ENCODE measurements at regions not wholly inside any gene's neighbourhood (a gene's known extent, or its start where the extent isn't known, plus 50 kb on each side); places are given as distances from the start of the nearest gene placed in this dataset.

DNA sequence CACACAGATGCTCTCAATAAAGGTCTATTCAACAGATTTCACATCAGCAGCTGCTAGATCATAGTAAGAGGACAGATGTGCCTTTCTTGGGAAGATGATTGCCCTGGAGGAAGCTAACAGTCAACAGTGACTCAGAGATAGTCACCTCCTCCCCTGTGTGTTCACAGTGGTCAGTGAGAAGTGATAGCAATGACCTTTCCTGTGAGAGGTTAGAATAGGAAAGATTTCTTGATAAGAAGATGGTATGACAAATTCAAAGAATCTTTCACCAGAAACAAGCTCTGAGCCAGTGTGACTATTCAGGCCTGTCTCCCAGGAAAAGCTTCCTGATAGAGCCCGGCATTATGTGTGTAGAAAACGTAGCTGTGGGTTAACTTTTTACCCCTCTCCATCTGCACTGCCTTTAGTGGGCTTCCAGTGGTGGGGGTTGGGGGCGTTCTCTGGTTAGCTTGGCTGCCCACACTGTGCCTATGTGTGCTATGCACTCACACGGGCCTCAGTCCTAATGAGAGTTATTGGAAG lies 66.4 kb upstream of the ARHGAP5 start (continued):
- TF ChIP-seq RCOR1 (IDR thresholded peaks at IDR 0.05; ENCODE audit: borderline replicate concordance in 1 of 2, low read depth in 2 of 2, low read length in 2 of 2), result peak in 1 of 2 experiments; percentile 83; a peak in 2 of 4 replicates
- TF ChIP-seq, protein P1, sequence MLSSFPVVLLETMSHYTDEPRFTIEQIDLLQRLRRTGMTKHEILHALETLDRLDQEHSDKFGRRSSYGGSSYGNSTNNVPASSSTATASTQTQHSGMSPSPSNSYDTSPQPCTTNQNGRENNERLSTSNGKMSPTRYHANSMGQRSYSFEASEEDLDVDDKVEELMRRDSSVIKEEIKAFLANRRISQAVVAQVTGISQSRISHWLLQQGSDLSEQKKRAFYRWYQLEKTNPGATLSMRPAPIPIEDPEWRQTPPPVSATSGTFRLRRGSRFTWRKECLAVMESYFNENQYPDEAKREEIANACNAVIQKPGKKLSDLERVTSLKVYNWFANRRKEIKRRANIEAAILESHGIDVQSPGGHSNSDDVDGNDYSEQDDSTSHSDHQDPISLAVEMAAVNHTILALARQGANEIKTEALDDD (IDR thresholded peaks at IDR 0.05), result peak; percentile 30; the same call in 1 of the 2 replicates
- TF ChIP-seq DPF2 (IDR thresholded peaks at IDR 0.05), result peak; percentile 77; the same call in 1 of the 2 replicates
- no peak for TF ChIP-seq ZFX (CRISPR knock-in tag; IDR thresholded peaks at IDR 0.05)
- TF ChIP-seq, protein P2, sequence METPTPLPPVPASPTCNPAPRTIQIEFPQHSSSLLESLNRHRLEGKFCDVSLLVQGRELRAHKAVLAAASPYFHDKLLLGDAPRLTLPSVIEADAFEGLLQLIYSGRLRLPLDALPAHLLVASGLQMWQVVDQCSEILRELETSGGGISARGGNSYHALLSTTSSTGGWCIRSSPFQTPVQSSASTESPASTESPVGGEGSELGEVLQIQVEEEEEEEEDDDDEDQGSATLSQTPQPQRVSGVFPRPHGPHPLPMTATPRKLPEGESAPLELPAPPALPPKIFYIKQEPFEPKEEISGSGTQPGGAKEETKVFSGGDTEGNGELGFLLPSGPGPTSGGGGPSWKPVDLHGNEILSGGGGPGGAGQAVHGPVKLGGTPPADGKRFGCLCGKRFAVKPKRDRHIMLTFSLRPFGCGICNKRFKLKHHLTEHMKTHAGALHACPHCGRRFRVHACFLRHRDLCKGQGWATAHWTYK (CRISPR knock-in tag; IDR thresholded peaks at IDR 0.05), result no peak
- no peak for TF ChIP-seq TRIM28 (IDR thresholded peaks at IDR 0.05)
- TF ChIP-seq ZNF764 (CRISPR knock-in tag; IDR thresholded peaks at IDR 0.05; ENCODE audit: low read depth), result no peak
- peak; percentile 26 for TF ChIP-seq FOS (IDR thresholded peaks at IDR 0.05; ENCODE audit: extremely low read depth, insufficient read length)
- TF ChIP-seq, protein P3, sequence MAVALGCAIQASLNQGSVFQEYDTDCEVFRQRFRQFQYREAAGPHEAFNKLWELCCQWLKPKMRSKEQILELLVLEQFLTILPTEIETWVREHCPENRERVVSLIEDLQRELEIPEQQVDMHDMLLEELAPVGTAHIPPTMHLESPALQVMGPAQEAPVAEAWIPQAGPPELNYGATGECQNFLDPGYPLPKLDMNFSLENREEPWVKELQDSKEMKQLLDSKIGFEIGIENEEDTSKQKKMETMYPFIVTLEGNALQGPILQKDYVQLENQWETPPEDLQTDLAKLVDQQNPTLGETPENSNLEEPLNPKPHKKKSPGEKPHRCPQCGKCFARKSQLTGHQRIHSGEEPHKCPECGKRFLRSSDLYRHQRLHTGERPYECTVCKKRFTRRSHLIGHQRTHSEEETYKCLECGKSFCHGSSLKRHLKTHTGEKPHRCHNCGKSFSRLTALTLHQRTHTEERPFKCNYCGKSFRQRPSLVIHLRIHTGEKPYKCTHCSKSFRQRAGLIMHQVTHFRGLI (CRISPR knock-in tag; IDR thresholded peaks at IDR 0.05), result no peak
- no peak for TF ChIP-seq ZNF197 (CRISPR knock-in tag; IDR thresholded peaks at IDR 0.05; ENCODE audit: low read depth)
- TF ChIP-seq GTF2F1 (IDR thresholded peaks at IDR 0.05; ENCODE audit: low read depth, low read length), result no peak
- TF ChIP-seq, protein P4, sequence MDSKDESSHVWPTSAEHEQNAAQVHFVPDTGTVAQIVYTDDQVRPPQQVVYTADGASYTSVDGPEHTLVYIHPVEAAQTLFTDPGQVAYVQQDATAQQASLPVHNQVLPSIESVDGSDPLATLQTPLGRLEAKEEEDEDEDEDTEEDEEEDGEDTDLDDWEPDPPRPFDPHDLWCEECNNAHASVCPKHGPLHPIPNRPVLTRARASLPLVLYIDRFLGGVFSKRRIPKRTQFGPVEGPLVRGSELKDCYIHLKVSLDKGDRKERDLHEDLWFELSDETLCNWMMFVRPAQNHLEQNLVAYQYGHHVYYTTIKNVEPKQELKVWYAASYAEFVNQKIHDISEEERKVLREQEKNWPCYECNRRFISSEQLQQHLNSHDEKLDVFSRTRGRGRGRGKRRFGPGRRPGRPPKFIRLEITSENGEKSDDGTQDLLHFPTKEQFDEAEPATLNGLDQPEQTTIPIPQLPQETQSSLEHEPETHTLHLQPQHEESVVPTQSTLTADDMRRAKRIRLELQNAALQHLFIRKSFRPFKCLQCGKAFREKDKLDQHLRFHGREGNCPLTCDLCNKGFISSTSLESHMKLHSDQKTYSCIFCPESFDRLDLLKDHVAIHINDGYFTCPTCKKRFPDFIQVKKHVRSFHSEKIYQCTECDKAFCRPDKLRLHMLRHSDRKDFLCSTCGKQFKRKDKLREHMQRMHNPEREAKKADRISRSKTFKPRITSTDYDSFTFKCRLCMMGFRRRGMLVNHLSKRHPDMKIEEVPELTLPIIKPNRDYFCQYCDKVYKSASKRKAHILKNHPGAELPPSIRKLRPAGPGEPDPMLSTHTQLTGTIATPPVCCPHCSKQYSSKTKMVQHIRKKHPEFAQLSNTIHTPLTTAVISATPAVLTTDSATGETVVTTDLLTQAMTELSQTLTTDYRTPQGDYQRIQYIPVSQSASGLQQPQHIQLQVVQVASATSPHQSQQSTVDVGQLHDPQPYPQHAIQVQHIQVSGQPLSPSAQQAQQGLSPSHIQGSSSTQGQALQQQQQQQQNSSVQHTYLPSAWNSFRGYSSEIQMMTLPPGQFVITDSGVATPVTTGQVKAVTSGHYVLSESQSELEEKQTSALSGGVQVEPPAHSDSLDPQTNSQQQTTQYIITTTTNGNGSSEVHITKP (IDR thresholded peaks at IDR 0.05; ENCODE audit: partially characterized antibody), result no peak
- no peak for TF ChIP-seq ADNP (tag; IDR thresholded peaks at IDR 0.05)
- TF ChIP-seq TAF9B (IDR thresholded peaks at IDR 0.05; ENCODE audit: partially characterized antibody), result no peak
- TF ChIP-seq TAF15 (IDR thresholded peaks at IDR 0.05; ENCODE audit: low read depth, low read length), result no peak
- peak; percentile 65 for TF ChIP-seq EP300 (IDR thresholded peaks at IDR 0.05; ENCODE audit: low read length)
- no peak for TF ChIP-seq NR2C2 (CRISPR knock-in tag; IDR thresholded peaks at IDR 0.05)
- TF ChIP-seq NR2C2 (tag; IDR thresholded peaks at IDR 0.05), result peak; percentile 57
- no peak for TF ChIP-seq NR4A1 (CRISPR knock-in tag; IDR thresholded peaks at IDR 0.05)
- TF ChIP-seq NR4A1 (tag; IDR thresholded peaks at IDR 0.05), result no peak
- TF ChIP-seq ZNF586 (CRISPR knock-in tag; conservative IDR thresholded peaks at IDR 0.05), result no peak
- no peak for TF ChIP-seq BCOR (IDR thresholded peaks at IDR 0.05)
- no peak for TF ChIP-seq ZNF561 (CRISPR knock-in tag; conservative IDR thresholded peaks at IDR 0.05)
- TF ChIP-seq FOXA3 (CRISPR knock-in tag; conservative IDR thresholded peaks at IDR 0.05 in 1 of 2, IDR thresholded peaks at IDR 0.05 in 1 of 2), result peak in 1 of 2 experiments; percentile 51; a peak in 1 of 4 replicates
